Dendritic cell treated with granulocyte-macrophage colony-stimulating factor and Interleukin-4, amounts not matched to agents 40 ng/mL and 50 ng/mL, for 4 days (primary cell): ENCODE measurements at regions not wholly inside any gene's neighbourhood (a gene's known extent, or its start where the extent isn't known, plus 50 kb on each side); places are given as distances from the start of the nearest gene placed in this dataset.

Experiments
- H3K27ac Mint-ChIP-seq: one replicate; pipeline ENCODE4 v1.8.0; 2022; ENCODE audit warnings: mild to moderate bottlenecking, mixed read lengths
- H3K27me3 Mint-ChIP-seq: one replicate; pipeline ENCODE4 v1.8.0; 2022; ENCODE audit warnings: mild to moderate bottlenecking, mixed read lengths
- H3K36me3 Mint-ChIP-seq: one replicate; pipeline ENCODE4 v1.8.0; 2022; ENCODE audit warnings: low read depth, mixed read lengths
- H3K4me1 Mint-ChIP-seq: one replicate; pipeline ENCODE4 v1.8.0; 2022; ENCODE audit warnings: low read depth, mixed read lengths
- H3K4me3 Mint-ChIP-seq: one replicate; pipeline ENCODE4 v1.8.0; 2022; ENCODE audit warnings: mild to moderate bottlenecking, moderate library complexity, mixed read lengths
- H3K9me3 Mint-ChIP-seq: one replicate; pipeline ENCODE4 v1.8.0; 2022; ENCODE audit warnings: mixed read lengths
- intact Hi-C: fragments of 100-400 bp; cut with micrococcal nuclease; formaldehyde crosslinking; loops from one replicate; pipeline ENCODE4 v1.15.0; 2022

DNA sequence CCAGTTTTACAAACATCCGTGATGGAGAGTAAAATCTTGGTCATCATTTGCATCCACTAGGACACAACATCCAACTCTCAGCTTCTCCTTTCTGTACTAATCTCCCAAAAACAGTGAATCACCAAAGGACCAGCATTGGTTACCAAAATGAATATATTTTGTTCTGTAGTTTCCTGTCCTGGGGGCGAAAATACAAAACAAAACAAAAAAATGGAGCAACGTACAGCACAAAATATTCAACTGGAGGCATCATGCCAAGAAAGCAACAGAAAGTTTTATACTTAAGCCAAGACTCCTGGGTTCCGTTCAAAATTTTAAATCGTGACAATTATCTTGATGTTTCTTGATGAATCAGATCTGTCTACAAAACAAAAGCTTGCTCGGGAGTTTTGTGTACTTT lies 126.6 kb upstream of the CCDC28A start:
- no peak overlapping the region for H3K27ac Mint-ChIP-seq
- no peaks in the 10 kb centered on the region for H3K9me3 Mint-ChIP-seq
- H3K27me3 Mint-ChIP-seq = no peaks in the 10 kb centered on the region
- H3K4me3 Mint-ChIP-seq = no peak overlapping the region
- H3K4me1 Mint-ChIP-seq = no peaks in the 10 kb centered on the region
- intact Hi-C loops = no loop called here
- H3K36me3 Mint-ChIP-seq = no peaks in the 10 kb centered on the region

DNA sequence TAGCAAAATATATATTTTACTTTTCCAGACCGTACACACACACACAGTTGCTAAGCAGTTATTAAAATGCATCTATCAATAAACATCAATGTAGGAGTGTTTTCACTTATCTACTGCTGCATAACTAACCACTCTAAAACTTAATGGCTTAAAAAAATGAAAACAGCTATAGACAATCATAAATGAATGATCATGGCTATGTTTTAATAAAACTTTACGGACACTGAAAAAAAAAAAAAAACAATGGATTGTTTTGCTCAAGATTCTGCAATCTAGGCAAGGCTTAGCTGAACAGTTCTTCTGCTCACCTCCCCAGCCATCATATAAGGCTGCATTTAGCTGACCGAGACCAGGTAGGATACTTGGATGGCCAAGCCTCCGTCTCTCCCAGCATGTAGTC lies 125.4 kb upstream of the CCDC28A start:
- intact Hi-C loops = no loop called here
- Mint-ChIP-seq H3K4me3 (no peak overlapping the region), H3K36me3 (no peaks in the 10 kb centered on the region), H3K9me3 (no peaks in the 10 kb centered on the region), H3K27ac (no peak overlapping the region), H3K27me3 (no peaks in the 10 kb centered on the region), H3K4me1 (no peaks in the 10 kb centered on the region)

DNA sequence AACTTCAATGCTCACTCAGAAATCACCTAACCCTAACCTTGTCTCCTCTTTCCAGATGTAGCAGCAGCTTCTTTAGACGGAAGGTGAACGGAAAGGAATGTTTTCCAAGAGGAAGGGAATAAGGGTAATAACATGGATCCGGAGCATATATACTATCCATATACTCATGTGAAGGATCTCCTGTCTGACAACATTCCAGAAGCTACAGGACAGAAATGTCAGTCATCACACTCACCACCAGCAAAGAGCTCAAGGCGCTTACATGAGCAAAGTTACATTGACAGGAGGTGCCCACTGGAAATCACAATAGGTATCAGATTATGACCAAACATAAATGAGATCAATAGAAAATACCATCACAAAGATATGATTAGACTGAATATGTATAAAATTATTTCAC lies 122.1 kb upstream of the CCDC28A start:
- Mint-ChIP-seq H3K27me3 (no peaks in the 10 kb centered on the region), H3K4me1 (peaks cover 25% of the 10 kb centered on the region), H3K36me3 (no peaks in the 10 kb centered on the region), H3K4me3 (no peak overlapping the region), H3K27ac (no peak overlapping the region), H3K9me3 (no peaks in the 10 kb centered on the region)
- intact Hi-C loops = loop anchor here (10.0 kb wide), 1 partner anchor 47 kb away; no protein-coding TSS in a partner anchor

DNA sequence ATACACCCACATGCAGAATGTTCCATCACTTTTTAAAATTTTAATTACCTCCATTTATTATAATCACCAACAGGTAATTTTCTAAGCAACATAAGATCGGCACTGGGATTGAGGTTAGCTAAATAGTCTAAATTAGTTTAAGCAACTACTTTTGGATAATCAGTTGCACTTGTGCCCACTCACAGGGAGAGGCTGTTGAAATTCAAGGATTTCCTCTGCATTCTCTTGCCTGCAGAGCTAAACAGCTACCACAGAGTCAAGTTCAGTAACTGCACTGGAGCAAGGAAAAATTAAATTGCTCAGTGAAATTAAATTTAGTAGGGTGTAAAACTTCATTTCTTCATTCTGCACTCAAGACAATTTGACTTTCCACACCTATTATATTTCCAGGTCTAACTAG lies 120.7 kb upstream of the CCDC28A start:
- H3K27me3 Mint-ChIP-seq = no peaks in the 10 kb centered on the region
- H3K4me1 Mint-ChIP-seq = peaks cover 25% of the 10 kb centered on the region
- H3K4me3 Mint-ChIP-seq = no peak overlapping the region

DNA sequence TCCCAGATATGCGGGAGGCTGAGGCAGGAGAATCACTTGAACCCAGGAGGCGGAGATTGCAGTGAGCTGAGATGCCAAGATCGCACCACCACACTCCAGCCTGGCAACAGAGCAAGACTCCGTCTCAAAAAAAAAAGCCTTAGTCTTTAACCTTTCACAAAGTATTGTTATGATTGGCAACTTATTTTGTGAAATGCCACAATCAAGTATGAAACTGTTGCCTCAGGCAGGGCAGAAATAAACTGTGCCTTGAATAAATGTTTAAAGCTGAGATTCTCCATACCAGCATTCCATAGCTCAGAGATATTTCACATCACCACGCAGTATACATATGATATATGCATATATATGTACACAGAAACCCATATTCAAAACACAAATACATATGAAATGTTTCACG lies 120.1 kb upstream of the CCDC28A start:
- intact Hi-C loops = loop anchor here (10.0 kb wide), 1 partner anchor 49 kb away; no protein-coding TSS in a partner anchor
- peaks cover 30% of the 10 kb centered on the region for H3K4me1 Mint-ChIP-seq
- H3K36me3 Mint-ChIP-seq = no peaks in the 10 kb centered on the region
- H3K4me3 Mint-ChIP-seq = no peak overlapping the region
- H3K27ac Mint-ChIP-seq = no peak overlapping the region
- no peaks in the 10 kb centered on the region for H3K9me3 Mint-ChIP-seq
- no peaks in the 10 kb centered on the region for H3K27me3 Mint-ChIP-seq

More for the DNA sequence above, 120.7 kb upstream of the CCDC28A start:
- no peaks in the 10 kb centered on the region for H3K9me3 Mint-ChIP-seq
- intact Hi-C loops = loop anchor here (10.0 kb wide), 1 partner anchor 48 kb away; no protein-coding TSS in a partner anchor
- no peak overlapping the region for H3K27ac Mint-ChIP-seq
- no peaks in the 10 kb centered on the region for H3K36me3 Mint-ChIP-seq

DNA sequence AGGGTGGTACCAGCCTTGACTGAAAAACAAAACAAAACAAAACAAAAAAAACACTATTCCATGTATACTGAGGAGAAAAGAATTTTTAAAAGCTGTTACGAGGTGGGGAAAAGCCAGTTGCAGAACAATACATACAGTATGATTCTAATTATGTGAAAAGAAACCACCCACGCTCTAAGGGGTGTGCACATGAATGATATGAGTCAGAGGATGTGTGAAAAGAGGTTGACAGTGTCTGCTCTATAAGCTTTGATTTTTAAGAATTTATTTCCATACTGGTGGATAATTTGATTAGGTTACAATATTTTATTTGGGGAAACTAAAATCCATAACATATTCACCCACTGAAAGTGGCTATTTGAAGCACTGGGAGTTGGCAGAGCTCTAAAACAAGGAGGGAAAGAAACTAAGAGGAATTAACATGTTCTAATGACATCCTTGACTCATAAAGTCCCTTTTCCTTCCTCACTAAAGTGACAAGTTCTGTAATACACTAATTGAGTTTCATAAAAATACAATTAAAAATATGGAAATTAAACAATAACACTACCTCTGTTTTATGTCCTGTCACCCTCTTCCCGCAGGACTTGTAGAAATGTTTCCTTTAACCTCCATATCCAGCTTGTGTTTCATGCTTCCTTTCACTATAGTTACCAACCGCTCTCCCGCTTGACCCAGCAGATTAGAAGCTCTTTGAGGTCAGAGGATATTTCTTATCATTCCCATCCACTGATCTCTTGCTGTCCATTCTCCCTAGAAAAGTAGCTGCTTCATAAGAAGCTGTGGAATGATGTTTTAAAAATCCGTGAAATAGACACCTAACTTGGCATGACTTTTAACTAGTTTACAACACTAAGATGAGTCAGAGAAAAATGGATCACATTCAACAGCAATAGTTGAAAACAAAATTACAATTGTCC lies 118.6 kb upstream of the CCDC28A start:
- no peak overlapping the region for H3K4me3 Mint-ChIP-seq
- intact Hi-C loops = loop anchor here (10.0 kb wide), 1 partner anchor 50 kb away; no protein-coding TSS in a partner anchor
- no peaks in the 10 kb centered on the region for H3K9me3 Mint-ChIP-seq
- H3K4me1 Mint-ChIP-seq = peaks cover 33% of the 10 kb centered on the region
- no peaks in the 10 kb centered on the region for H3K27me3 Mint-ChIP-seq
- H3K27ac Mint-ChIP-seq = peak overlapping the region; percentile 17
- no peaks in the 10 kb centered on the region for H3K36me3 Mint-ChIP-seq

DNA sequence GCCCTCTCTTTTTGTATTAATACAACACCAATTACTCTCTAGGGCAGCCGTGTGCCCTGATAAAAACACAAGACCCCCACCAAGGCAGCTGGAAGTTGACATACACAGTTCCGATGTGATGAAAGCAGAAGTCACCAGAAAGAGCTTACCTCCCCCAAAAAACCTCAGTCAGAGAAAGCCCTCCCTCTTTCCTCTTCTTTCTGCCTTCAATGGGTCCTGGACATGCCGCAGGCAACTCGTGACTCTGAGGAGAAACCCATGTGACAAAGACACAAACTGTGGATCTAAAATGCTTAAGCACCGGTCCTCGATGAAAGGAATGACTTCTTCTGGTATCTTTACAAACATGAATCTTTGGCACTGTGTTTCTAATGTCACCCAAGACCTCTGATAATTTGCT lies 117.7 kb upstream of the CCDC28A start:
- Mint-ChIP-seq H3K9me3 (no peaks in the 10 kb centered on the region), H3K27me3 (no peaks in the 10 kb centered on the region), H3K36me3 (no peaks in the 10 kb centered on the region), H3K4me1 (peaks cover 35% of the 10 kb centered on the region), H3K4me3 (no peak overlapping the region), H3K27ac (peak overlapping the region; percentile 17)
- intact Hi-C loops = loop anchor here (10.0 kb wide), 1 partner anchor 51 kb away; no protein-coding TSS in a partner anchor

DNA sequence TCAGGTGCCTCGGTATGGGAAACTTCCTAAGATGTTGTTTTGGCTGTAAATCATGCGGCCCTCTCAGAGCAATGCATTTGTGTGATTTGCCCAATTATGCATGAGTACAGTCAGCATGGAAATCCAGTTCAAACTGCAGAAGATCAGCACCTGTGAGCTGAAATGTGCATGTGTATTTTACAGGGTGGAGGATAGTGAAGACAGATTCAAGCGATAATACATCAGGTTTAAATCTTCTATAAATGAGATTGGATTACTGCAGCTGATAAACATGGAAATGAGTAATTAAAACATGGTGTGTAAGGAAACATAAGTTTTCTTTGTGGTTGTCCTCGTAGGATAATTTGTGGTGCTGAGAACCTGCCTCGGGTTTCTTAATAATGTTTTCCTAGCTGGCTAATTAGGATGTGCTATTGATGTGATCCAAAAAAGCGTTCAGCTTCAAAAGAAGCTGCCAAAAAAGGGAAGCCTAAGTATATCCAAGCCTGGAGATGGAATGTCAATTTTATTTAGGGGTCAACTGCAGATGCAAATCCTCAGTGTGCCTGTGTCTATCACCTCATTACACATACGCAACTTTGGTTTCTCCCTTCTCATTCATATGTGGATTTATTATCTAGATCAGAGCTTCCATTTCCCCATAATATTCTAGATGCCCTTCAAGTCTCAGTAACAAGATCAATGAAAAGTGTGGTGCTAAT lies 117.1 kb upstream of the CCDC28A start:
- Mint-ChIP-seq H3K4me3 (no peak overlapping the region), H3K27ac (no peak overlapping the region), H3K4me1 (peaks cover 35% of the 10 kb centered on the region), H3K27me3 (no peaks in the 10 kb centered on the region), H3K36me3 (no peaks in the 10 kb centered on the region), H3K9me3 (no peaks in the 10 kb centered on the region)
- intact Hi-C loops = loop anchor here (10.0 kb wide), 1 partner anchor 52 kb away; no protein-coding TSS in a partner anchor

DNA sequence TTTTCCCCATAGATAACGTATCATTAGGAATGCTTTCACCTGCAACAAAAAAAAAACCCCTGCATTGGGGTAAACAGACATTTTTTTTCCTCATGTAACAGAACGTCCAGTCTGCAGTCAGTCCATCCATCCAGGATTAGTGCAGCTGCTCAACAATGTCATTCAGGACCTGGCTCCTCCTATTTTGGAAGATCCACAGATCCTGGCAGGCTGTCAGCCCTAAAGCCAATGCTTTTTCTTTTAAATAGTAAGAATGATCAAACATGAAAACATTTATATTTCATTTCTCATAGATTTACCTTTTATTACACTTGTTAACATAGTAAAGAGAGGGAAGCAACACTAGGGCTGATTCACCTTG lies 116.5 kb upstream of the CCDC28A start:
- Mint-ChIP-seq H3K4me3 (no peak overlapping the region), H3K27ac (no peak overlapping the region), H3K9me3 (no peaks in the 10 kb centered on the region), H3K4me1 (peaks cover 35% of the 10 kb centered on the region), H3K27me3 (no peaks in the 10 kb centered on the region), H3K36me3 (no peaks in the 10 kb centered on the region)
- intact Hi-C loops = loop anchor here (10.0 kb wide), 1 partner anchor 52 kb away; no protein-coding TSS in a partner anchor

DNA sequence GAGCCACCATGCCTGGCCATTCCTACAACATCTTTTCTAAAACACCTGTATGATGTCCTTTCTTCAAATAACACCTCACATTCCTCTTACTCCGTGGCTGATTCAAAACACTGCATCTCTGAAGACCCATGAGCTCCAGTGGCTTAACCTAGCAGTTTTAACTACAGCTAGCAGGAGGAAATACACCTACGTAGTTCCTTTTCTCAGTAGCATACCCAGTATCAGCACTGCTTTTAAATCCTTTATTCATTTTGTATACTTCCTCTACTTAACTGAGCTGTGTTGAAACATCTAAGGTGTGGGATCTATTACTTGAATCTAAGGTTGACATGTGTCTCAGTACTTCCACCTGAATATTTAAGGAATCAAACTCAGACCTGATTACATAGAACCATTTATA lies 113.6 kb upstream of the CCDC28A start:
- H3K27me3 Mint-ChIP-seq = no peaks in the 10 kb centered on the region

DNA sequence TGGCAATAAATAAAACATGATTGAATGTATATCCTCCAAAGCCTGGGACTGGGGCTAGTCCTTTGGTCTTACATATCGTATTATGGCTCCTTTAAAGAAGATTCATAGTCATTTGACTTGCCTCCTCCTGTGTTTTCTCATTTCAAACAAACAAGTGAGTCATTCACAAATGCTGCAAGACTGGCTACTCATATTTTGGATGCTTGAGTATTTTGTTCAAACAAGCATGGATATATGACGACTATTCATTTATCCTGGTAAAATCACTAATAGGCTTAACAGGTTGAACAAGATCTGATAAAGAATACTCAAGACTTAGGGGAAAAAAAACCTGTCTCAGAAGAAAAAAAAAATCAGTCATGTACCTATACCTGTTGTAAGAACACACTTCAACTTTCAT lies 111.1 kb upstream of the CCDC28A start:
- intact Hi-C loops = no loop called here
- H3K4me3 Mint-ChIP-seq = no peak overlapping the region
- H3K9me3 Mint-ChIP-seq = no peaks in the 10 kb centered on the region
- H3K27me3 Mint-ChIP-seq = no peaks in the 10 kb centered on the region
- peaks cover 36% of the 10 kb centered on the region for H3K4me1 Mint-ChIP-seq
- H3K36me3 Mint-ChIP-seq = no peaks in the 10 kb centered on the region
- no peak overlapping the region for H3K27ac Mint-ChIP-seq

More for the DNA sequence above, 113.6 kb upstream of the CCDC28A start:
- intact Hi-C loops = loop anchor here (10.0 kb wide), 1 partner anchor 55 kb away; no protein-coding TSS in a partner anchor
- H3K36me3 Mint-ChIP-seq = no peaks in the 10 kb centered on the region
- H3K4me1 Mint-ChIP-seq = peaks cover 34% of the 10 kb centered on the region
- H3K9me3 Mint-ChIP-seq = no peaks in the 10 kb centered on the region
- H3K4me3 Mint-ChIP-seq = no peak overlapping the region
- H3K27ac Mint-ChIP-seq = no peak overlapping the region

DNA sequence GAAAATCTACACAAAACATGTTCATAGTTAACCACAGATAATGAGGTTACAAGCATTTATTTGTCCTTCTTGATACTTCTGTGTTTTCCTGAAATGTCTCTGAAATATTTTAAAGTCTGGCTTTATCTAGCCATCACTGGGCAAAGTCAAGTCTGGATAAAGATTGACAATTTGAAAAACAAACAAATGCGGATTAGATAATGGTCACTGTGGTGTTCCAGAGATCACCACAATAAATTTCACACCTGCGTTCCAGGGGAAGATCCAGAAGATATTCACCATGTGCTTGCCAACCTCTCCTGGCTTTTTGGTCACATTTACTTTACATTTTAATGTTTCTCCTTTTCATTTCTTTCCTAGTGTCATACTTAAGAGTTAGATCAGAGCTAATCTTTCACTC lies 109.7 kb upstream of the CCDC28A start:
- Mint-ChIP-seq H3K9me3 (no peaks in the 10 kb centered on the region), H3K36me3 (no peaks in the 10 kb centered on the region), H3K27ac (no peak overlapping the region), H3K4me1 (peaks cover 39% of the 10 kb centered on the region), H3K4me3 (no peak overlapping the region), H3K27me3 (no peaks in the 10 kb centered on the region)
- intact Hi-C loops = no loop called here

DNA sequence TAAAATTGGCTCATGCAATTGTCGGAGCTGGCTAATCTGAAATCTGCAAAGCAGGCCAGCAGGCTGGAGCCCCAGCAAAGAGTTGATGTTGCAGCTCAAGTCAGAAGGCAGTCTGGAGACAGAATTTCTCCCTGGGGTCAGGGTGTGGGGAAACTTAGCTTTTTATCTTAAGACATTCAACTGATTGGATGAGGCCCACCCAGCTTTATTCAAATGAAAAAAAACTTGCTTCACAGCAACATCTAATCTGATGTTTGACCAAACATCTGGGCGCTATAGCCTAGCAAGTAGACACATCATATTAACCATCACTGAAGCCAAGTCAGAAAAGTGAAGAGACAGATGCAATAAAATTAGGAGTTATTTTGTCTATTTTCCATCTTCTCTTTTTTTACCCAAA lies 108.8 kb upstream of the CCDC28A start:
- Mint-ChIP-seq H3K36me3 (no peaks in the 10 kb centered on the region), H3K9me3 (no peaks in the 10 kb centered on the region), H3K4me3 (no peak overlapping the region), H3K27ac (no peak overlapping the region), H3K27me3 (no peaks in the 10 kb centered on the region), H3K4me1 (peaks cover 46% of the 10 kb centered on the region)
- intact Hi-C loops = no loop called here

DNA sequence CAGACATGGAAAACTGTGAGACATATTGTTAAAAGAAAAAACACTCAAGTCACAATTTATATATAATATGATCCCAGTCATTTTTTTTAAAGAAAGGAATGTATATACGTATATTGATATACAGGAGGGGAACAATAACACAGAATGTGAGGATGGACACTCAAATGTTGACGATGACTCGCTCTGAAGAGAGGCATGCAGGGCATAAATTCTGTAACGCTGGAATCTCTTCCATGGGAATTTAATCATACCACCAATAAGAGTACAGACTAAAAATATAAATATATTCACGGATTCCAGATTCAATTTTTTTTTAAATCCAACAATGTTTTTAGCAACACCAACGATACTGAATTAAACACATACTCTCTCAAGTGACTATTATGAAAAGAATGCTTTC lies 106.9 kb upstream of the CCDC28A start:
- Mint-ChIP-seq H3K27me3 (no peaks in the 10 kb centered on the region), H3K36me3 (no peaks in the 10 kb centered on the region), H3K9me3 (no peaks in the 10 kb centered on the region), H3K4me1 (peaks cover 58% of the 10 kb centered on the region), H3K4me3 (no peak overlapping the region), H3K27ac (no peak overlapping the region)
- intact Hi-C loops = no loop called here
